ENCODE measurements at regions not wholly inside any gene's neighbourhood (a gene's known extent, or its start where the extent isn't known, plus 50 kb on each side); places are given as distances from the start of the nearest gene placed in this dataset.
A peak's percentile ranks its signal among the peaks of the same experiment; 100 is the strongest.

- DNase-seq (ENCODE audit: low spot score) = no peak
Measured at GRCh38 chr12:77352946-77353345, 287.6 kb upstream of the E2F7 start.

GRCh38 chr12:77351860-77352259 lies 286.5 kb upstream of the E2F7 start:
- no peak for DNase-seq (ENCODE audit: low spot score)

DNA sequence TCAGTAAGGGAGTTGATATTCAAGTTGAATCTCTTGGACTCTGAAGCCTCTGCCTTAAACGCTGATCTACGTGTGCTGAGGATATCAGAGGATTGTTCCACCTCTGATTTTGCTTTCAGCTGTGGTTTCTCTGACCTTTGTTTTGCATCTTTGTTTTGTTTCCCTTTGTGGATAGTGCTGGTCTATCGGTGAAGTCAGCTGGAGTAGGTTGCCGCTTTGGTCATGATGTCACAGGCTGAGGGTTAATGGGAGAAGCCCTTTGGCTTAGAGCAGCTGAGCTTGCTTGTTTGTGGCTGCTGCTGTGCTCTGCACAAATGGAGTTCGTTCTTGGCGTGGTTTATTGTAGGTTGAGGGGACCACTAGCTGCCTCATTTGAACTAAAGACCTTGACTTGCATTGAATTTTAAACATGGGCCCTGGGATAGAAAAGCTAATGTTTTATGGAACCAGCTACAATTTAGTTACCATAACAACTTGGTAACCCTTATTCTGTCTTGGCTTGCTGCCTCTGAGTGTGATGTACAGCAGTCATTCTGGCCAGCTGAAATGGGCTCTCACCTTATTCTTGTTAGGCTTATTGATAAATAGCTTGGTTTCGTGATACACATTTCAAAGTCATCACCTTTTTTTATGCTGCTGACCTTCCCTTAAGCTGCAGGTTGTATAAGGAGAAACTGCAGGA lies 284.5 kb upstream of the E2F7 start:
- DNase-seq (ENCODE audit: low spot score) = no peak

GRCh38 chr12:77347017-77347416 lies 281.6 kb upstream of the E2F7 start:
- DNase-seq (ENCODE audit: low spot score) = no peak

DNA sequence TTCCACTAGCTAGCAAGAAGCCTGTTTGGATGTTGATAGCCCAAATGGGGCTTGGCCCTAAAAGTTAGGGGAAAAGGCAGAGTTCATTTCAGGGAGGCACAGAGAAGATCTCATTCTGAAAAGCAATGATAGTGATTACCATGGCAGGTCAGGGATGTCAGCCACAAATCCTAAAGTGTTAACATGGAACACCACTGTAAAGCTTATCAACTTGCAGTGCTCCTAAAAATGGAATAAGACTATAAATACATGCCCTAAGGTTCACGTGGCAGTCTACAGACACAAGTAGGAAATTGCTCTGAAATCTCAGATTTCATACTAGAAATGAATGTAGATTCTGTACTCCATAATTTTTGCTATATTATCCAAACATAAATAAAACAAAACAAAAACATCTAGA lies 280.0 kb upstream of the E2F7 start:
- no peak for DNase-seq (ENCODE audit: low spot score)

DNA sequence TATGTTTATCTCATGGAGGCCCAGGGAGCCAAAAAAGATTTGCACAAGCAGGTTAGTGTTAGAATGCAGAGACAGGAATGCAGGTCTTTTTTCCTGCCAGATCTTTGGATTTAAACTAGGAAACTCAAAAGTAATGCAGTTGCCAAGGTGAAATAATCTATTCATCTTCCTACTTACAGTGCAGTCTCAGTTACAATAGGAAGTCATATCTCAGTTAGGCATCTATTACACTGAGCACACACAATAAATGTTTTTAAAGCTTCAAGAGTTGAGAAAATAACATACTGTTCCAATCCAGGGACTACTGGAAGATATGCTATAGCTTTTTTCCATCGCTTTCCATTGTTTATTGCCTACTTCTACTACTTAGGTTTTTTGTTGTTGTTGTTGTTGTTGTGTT lies 279.3 kb upstream of the E2F7 start:
- no peak for DNase-seq (ENCODE audit: low spot score)

DNA sequence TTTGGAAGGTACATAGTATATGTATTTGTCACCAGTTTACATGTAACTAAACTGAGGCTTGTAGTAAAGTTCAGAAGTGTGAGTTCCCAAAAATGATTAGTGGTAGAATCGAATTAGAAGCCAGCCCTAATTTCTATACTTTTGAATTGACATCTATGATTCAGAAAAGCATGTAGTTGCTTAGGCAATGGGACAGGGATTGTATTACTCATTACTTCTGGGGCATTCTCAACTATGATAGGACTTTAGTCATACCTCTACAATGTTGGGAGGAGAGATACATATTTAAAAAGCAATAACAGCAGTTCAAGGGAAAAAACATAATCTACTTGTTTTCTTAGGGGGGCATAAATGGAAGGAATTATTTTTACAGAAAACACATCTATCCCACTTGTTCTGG lies 277.9 kb upstream of the E2F7 start:
- peak; percentile 58 for DNase-seq (ENCODE audit: low spot score)

DNA sequence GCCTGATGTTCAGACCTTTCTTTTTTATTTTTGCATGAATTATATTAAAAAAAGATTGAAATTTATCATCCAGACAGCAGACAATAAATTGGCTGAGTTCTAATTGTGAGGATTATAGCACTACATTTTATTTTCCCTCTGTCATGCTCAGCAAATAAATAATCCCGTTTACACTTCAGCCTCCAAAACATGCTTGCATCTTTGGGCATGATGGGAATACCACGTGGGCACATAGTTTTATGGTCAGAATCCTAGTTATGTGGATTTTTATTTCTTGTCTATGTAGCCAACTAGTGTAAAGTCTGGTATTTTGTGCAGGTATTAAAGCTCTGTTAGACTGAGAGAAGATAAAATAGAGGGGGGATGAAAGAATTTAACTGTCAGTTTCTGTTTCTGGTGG lies 276.9 kb upstream of the E2F7 start:
- DNase-seq (ENCODE audit: low spot score) = no peak

DNA sequence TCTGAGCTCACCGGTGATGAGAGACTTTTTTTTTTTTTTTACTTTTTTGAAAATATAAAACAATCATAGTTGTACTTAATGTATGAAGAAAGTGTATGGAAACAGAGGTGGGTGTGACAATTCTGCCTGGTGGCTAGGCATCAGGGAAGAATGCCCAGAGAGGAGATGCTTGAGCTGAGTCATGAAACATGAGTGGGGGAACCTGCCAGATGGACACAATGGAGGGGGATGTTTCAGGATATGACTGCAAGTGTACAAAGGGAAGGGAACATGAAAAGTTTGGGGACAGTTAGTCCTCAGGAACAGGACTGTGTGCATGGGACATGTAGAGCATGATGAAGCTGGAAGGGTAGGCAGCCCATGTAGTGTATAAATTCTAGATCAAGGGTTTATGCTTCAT lies 274.2 kb upstream of the E2F7 start:
- DNase-seq (ENCODE audit: low spot score) = peak; percentile 78

DNA sequence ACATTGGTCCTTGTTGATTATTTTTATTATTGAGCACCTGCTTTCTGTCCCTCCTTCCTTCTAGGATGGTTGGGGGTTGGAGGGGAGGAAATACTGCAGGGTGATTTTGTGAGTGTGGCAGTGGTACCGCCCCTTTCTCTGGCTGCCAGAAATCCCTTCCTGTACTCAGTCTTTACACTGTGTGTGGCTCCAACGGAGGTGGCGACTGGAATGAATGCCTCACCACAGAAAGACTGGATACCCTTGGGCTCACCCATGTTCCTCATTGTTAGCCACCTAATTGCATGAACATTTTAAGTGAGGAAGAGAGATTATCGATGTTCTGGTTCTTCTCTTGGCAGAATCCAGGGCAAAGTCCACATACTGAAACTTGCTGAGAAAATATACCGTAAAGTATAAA lies 272.0 kb upstream of the E2F7 start:
- DNase-seq (ENCODE audit: low spot score) = no peak

GRCh38 chr12:77334806-77335205 lies 269.4 kb upstream of the E2F7 start:
- no peak for DNase-seq (ENCODE audit: low spot score)

DNA sequence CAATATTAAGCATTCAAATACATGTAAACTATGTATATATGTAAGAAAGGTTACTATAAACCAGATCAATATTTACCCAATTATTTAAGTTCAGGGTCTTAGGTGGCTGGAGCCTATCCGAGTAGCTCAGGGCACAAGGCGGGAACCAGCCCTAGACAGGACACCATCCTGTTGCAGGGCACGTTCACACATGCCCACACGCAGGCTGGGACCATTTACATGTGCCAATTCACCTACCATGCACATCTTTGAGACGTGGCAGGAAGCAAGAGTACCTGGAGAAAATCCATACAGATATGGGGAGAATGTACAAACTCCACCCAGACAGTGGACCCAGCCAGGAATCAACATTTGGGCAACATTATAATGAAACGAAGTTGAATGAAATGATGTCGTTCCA lies 263.0 kb upstream of the E2F7 start:
- no peak for DNase-seq (ENCODE audit: low spot score)

DNA sequence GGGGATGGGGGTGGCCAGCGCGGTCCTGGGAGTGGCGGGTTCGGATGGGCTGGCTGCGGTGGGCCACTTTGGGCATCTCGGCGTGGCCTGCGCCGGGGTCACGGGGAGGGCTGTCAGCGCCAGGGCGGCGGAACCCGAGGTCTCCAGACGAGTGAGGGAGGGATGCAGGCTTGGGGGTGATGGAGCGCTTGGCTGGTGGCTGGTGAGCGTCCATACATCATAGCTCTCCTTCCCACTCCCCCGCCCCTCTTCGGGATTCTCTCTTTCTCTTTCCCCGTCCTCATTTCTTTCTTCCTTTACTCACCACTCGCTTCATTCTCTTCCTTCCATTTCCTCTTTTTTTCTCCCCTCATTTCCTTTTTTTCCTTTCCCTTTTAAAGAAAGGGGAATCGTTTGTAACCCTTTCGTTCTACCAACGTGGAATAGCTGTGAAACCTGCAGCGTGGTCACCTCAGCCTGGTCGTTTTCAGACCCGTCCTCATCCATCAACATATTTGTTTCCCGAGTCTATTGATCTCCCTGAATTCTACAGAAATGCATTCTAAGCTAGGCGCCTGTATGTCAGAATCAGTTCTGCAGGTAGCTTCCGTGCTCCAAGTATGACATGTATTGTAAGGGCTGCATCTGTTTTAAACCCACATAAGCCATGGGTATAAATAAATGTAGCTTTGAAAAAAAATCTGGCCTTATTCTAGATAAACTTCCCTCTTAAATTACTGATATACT lies 260.3 kb upstream of the E2F7 start:
- peak; percentile 24 for DNase-seq (ENCODE audit: low spot score)

GRCh38 chr12:77324763-77325468 lies 259.5 kb upstream of the E2F7 start:
- peak; percentile 81 for DNase-seq (ENCODE audit: low spot score)

DNA sequence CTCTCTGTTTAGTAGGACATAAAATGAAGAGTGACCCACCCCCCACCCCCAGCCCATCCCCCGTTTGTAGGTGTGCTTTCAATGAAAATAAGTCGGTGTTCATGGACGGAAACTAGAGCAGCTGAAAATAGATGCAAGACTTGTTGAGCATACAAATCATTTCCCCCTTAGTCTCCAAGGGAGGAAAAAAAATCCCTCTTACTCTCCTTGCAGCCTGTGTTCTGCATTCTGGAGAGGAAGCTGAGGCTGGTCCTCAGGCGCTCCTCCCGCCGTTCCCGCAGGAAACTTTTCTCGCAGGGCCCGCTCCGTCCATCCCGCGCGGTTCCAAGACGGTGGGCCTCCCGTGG lies 259.0 kb upstream of the E2F7 start:
- no peak for DNase-seq (ENCODE audit: low spot score)

- no peak for DNase-seq (ENCODE audit: low spot score)
Measured at GRCh38 chr12:77323788-77324415, 258.5 kb upstream of the E2F7 start.

GRCh38 chr12:77319166-77319565 lies 253.8 kb upstream of the E2F7 start:
- DNase-seq (ENCODE audit: low spot score) = no peak

DNA sequence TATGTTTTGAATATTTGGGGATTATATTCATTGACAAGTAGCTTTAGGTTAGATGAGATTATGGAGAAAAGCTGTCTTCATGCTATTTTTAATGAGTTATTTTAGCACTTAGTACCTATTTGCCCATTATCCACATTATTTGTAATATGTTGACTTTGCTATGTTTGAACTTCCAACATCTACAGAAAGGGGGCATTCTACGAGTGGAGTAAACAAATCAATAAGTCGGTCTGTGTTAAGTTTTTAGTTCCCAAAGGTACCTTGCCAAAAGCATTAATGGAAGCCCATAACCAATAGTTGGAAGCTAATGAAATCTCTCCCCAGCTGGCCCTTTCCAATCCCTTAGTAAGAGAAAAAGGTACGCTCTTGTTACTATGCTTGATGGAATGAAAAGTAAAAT lies 250.0 kb upstream of the E2F7 start:
- DNase-seq (ENCODE audit: low spot score) = no peak

DNA sequence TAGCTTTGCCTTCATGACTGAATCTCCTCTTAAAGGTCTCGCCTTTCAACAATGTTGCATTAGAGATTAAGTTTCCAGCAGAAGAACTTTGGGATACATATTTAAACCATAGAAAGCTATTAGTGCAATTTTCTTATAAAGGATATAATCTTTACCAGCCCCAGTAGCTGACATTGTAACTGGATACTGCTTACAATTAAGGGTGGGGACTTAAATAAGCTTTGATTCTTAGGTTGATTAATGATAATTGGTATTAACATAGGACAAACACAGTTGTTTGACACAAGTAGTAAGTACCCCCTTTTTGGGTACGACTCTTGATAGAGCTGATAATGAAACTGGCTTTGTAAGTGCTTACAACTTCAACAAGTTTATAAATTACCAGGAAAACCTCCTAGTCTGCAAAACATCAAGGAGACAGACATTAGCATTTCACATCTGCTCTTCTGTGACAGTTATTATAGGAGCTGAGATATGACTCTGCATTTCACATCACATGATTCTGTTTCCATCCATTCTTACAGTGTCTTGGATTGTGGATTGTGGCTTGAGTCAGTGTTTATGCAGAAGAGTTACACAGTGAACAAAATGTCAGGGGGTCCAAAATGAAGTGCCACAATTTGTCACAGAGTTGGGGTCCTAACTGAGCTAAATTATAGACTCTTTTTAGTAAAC lies 249.1 kb upstream of the E2F7 start:
- DNase-seq (ENCODE audit: low spot score) = no peak

GRCh38 chr12:77308056-77308455 lies 242.7 kb upstream of the E2F7 start:
- no peak for DNase-seq (ENCODE audit: low spot score)

DNA sequence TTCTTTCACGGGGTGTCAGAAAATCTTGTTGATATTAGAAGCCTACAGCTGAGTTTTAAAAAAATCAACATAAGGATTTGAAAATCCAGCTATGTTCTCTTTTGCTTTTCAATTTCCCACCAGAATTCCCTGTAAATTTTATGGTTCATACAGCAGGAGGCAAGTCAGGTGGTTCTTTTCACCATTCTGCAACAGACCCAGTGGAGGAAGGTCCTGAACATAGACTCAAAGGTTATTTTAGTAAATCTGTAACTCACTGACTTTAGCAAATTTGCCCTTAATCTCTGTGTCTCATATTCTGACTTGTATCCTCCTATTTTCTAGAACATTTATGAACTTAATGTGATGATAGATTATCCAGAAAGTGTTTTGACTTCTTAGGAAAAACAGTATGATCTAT lies 235.4 kb upstream of the E2F7 start:
- DNase-seq (ENCODE audit: low spot score) = no peak

DNA sequence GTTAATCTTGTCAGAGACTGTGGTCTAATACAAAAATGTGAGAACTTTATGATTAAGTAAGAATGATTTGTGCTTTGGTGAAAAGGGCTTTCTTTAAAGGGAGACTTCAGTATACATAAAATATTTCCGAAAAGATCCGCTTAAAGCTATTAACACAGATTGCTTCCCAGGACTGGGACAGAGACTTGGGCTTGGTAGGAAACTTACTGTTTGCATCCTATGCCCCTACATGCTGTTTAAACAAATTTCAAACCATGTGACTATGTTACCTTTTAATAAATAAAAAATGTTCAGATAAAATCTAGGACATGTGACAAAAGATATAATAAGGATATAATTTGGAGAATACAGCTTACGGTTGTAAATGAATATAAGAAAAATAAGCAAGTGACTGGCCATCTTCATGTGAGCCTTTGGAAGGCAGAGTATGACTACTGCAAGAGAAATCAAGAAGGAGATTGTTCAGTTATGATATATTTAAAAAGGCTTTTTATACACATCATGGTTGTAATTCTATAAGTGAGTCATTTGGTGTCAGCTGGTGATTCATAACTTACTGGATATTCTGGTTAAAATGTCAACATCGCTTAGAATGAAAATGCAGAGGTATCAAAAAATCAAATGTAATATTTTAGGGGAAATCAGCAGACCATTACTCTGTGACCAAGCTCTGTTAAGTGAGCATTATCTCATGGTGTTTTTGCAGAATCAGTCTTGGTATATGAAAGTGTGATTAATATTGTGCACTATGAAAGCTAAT lies 234.7 kb upstream of the E2F7 start:
- peak; percentile 35 for DNase-seq (ENCODE audit: low spot score)
